Upper lobe of left lung (tissue), 6 donors: ENCODE measurements at regions not wholly inside any gene's neighbourhood (a gene's known extent, or its start where the extent isn't known, plus 50 kb on each side); places are given as distances from the start of the nearest gene placed in this dataset.

Experiments
- ATAC-seq, 2 donors: fragments of 200-7000 bp; cut with Tn5 transposase; one replicate each; pipeline ENCODE4 v1.9.1; 2022; ENCODE audit warnings: mild to moderate bottlenecking in 2 of 2, moderate library complexity in 2 of 2; ENCODE audit not compliant: low FRiP score in 2 of 2
- DNase-seq, 2 donors: peaks; one replicate each; pipeline ENCODE4 v3.0.0-alpha.2; 2019 to 2020
- H3K27ac ChIP-seq, 4 donors: fragments of 200-600 bp; sonication (generic); one replicate each; pipeline ENCODE4 v1.5.1; 2016 to 2019
- H3K27me3 ChIP-seq, 4 donors: fragments of 200-600 bp; sonication (generic); one replicate each; pipeline ENCODE4 v1.5.1; 2017 to 2019
- H3K36me3 ChIP-seq, 4 donors: fragments of 200-600 bp; sonication (generic); one replicate each; pipeline ENCODE4 v1.5.1; 2016 to 2019
- H3K4me1 ChIP-seq, 4 donors: fragments of 200-600 bp; sonication (generic); one replicate each; pipeline ENCODE4 v1.5.1; 2018 to 2019
- H3K4me3 ChIP-seq, 4 donors: fragments of 200-600 bp; sonication (generic); one replicate each; pipeline ENCODE4 v1.5.1; 2017 to 2019; ENCODE audit warnings: mild to moderate bottlenecking in 2 of 4, moderate library complexity in 1 of 4
- H3K9me3 ChIP-seq, 4 donors: fragments of 200-600 bp; sonication (generic); one replicate each; pipeline ENCODE4 v1.5.1; 2018 to 2019
- CTCF ChIP-seq, 6 experiments: fragments of 450-650 bp in 4 of 6; fragments of 200-600 bp in 2 of 6; sonication (generic) in 2 of 6; IDR thresholded peaks; one replicate each; pipeline ENCODE4 v1.5.1; 2016 to 2019; ENCODE audit warnings: antibody characterized with exemption in 6 of 6
- EP300 ChIP-seq, 4 donors: sonication (generic); formaldehyde crosslinking; IDR thresholded peaks; one replicate each; pipeline ENCODE4 v1.5.1; 2017; ENCODE audit warnings: antibody characterized with exemption in 4 of 4, control low read depth in 2 of 4
- POLR2A ChIP-seq, 4 donors: fragments of 450-650 bp; IDR thresholded peaks; one replicate each; pipeline ENCODE4 v1.5.1; 2016 to 2017; ENCODE audit warnings: antibody characterized with exemption in 4 of 4, mild to moderate bottlenecking in 2 of 4
- POLR2AphosphoS5 ChIP-seq, 2 donors: sonication (generic); formaldehyde crosslinking; IDR thresholded peaks; one replicate each; pipeline ENCODE4 v1.5.1; 2017; ENCODE audit warnings: antibody characterized with exemption in 2 of 2
- WGBS, 2 donors: methylation state at CpG; one replicate each; pipeline ENCODE4 v1.1.5; 2017 to 2018; 5-methylcytosine and 5-hydroxymethylcytosine counted together
- donor health status: DM: no; HTN: no; CAD: no; lungs with moderate emphysema.
- donor health status: DM: no; HTN: yes; CAD: no; lungs with severe emphysema.

GRCh38 chr2:128500138-128500800 lies 181.6 kb upstream of the HS6ST1 start:
- Histone ChIP-seq H3K4me1 (no peaks in the 10 kb centered on the region), H3K36me3 (no peaks in the 10 kb centered on the region), H3K4me3 (no peak overlapping the region), H3K9me3 (no peaks in the 10 kb centered on the region), H3K27ac (no peak overlapping the region), H3K27me3 (no peaks in the 10 kb centered on the region)
- no peak for TF ChIP-seq CTCF (IDR thresholded peaks at IDR 0.05)
- TF ChIP-seq EP300 (IDR thresholded peaks at IDR 0.05): no peak
- no peak for TF ChIP-seq POLR2AphosphoS5 (IDR thresholded peaks at IDR 0.05)
- TF ChIP-seq POLR2A (IDR thresholded peaks at IDR 0.05): no peak
- 60 to 77% methylated on average over 10 of the region's 10 CpGs for WGBS, 2 donors
- ATAC-seq (no peak), DNase-seq (peak in 1 of 2 donors; percentile 9)

- TF ChIP-seq POLR2A (IDR thresholded peaks at IDR 0.05) (no peak), POLR2AphosphoS5 (IDR thresholded peaks at IDR 0.05) (no peak), CTCF (IDR thresholded peaks at IDR 0.05) (no peak), EP300 (IDR thresholded peaks at IDR 0.05) (no peak)
- no peak for DNase-seq
- Histone ChIP-seq H3K27me3 (no peaks in the 10 kb centered on the region), H3K4me1 (no peaks in the 10 kb centered on the region), H3K36me3 (no peaks in the 10 kb centered on the region), H3K9me3 (no peaks in the 10 kb centered on the region), H3K4me3 (no peak overlapping the region), H3K27ac (no peak overlapping the region)
- 68 to 93% methylated on average over 6 to 12 of the region's 12 CpGs for WGBS, 2 donors
- no peak for ATAC-seq
Observed at GRCh38 chr2:128501006-128501690, 182.5 kb upstream of the HS6ST1 start.

GRCh38 chr2:128501700-128502099 lies 183.0 kb upstream of the HS6ST1 start:
- H3K4me1 ChIP-seq: no peaks in the 10 kb centered on the region
- TF ChIP-seq POLR2AphosphoS5 (IDR thresholded peaks at IDR 0.05) (no peak), EP300 (IDR thresholded peaks at IDR 0.05) (no peak), POLR2A (IDR thresholded peaks at IDR 0.05) (no peak), CTCF (IDR thresholded peaks at IDR 0.05) (no peak)
- ATAC-seq (no peak), DNase-seq (peak in 1 of 2 donors; percentile 15)
- no peak overlapping the region for H3K27ac ChIP-seq
- H3K4me3 ChIP-seq: no peak overlapping the region
- no peaks in the 10 kb centered on the region for H3K27me3 ChIP-seq
- H3K9me3 ChIP-seq: no peaks in the 10 kb centered on the region
- WGBS, 2 donors: 86 to 88% methylated on average over 4 of the region's 4 CpGs
- no peaks in the 10 kb centered on the region for H3K36me3 ChIP-seq

GRCh38 chr2:128502200-128502599 lies 183.5 kb upstream of the HS6ST1 start:
- H3K4me3 ChIP-seq: no peak overlapping the region
- H3K27me3 ChIP-seq: no peaks in the 10 kb centered on the region
- TF ChIP-seq POLR2AphosphoS5 (IDR thresholded peaks at IDR 0.05) (no peak), POLR2A (IDR thresholded peaks at IDR 0.05) (no peak)
- ATAC-seq (no peak), DNase-seq (no peak)
- 85 to 86% methylated on average over 8 of the region's 8 CpGs for WGBS, 2 donors
- H3K27ac ChIP-seq: no peak overlapping the region
- H3K9me3 ChIP-seq: no peaks in the 10 kb centered on the region
- no peaks in the 10 kb centered on the region for H3K4me1 ChIP-seq
- H3K36me3 ChIP-seq: no peaks in the 10 kb centered on the region

GRCh38 chr2:128502638-128503246 lies 184.1 kb upstream of the HS6ST1 start:
- peak in 1 of 2 donors; percentile 15 for DNase-seq

More at GRCh38 chr2:128502638-128503246, 184.1 kb upstream of the HS6ST1 start:
- TF ChIP-seq CTCF (IDR thresholded peaks at IDR 0.05) (no peak), POLR2A (IDR thresholded peaks at IDR 0.05) (no peak), EP300 (IDR thresholded peaks at IDR 0.05) (no peak), POLR2AphosphoS5 (IDR thresholded peaks at IDR 0.05) (no peak)
- ATAC-seq: no peak
- H3K4me3 ChIP-seq: no peak overlapping the region
- no peaks in the 10 kb centered on the region for H3K36me3 ChIP-seq
- no peaks in the 10 kb centered on the region for H3K4me1 ChIP-seq
- 93% methylated on average over 8 to 12 of the region's 12 CpGs for WGBS, 2 donors
- no peak overlapping the region for H3K27ac ChIP-seq
- H3K9me3 ChIP-seq: no peaks in the 10 kb centered on the region
- H3K27me3 ChIP-seq: no peaks in the 10 kb centered on the region
